ENCODE measurements at regions not wholly inside any gene's neighbourhood (a gene's known extent, or its start where the extent isn't known, plus 50 kb on each side); places are given as distances from the start of the nearest gene placed in this dataset.

DNA sequence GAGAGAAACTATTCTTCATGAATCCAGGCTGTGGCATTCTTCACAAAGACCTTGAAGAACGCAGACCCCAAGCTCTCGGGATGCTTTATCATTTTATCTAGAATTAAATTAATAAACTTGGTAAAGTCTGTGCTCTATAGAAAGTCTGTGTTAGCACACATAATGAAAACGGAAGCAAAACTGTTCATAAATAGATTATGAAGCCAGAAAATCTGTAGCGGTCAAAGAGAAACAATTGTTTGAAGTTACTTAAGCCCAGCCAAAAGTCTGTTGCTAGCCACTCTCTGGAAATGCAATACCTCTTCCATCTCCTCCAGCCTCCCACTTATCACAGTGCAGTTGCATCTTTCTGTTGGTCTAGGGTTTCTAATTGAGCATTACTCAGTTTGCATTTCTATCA is 375.9 kb downstream of the KIF4B start:
- DNase-seq (ENCODE audit: low spot score in 2 of 2) (no peak), ATAC-seq (no peak)
- Mint-ChIP-seq H3K36me3 (no peaks in the 10 kb centered on the region), H3K9me3 (peaks cover 4 to 5% of the 10 kb centered on the region in 2 donors), H3K27ac (no peak overlapping the region)

GRCh38 chr5:155394727-155395126 is 381.2 kb downstream of the KIF4B start:
- no peaks in the 10 kb centered on the region for H3K36me3 Mint-ChIP-seq
- no peak for DNase-seq (ENCODE audit: low spot score in 2 of 2)
- no peak for ATAC-seq
- no peak overlapping the region for H3K27ac Mint-ChIP-seq
- no peaks in the 10 kb centered on the region for H3K9me3 Mint-ChIP-seq

- ATAC-seq = no peak
- no peak overlapping the region for H3K27ac Mint-ChIP-seq
- peaks cover 6 to 18% of the 10 kb centered on the region in 2 donors for H3K36me3 Mint-ChIP-seq
- peaks cover 20 to 30% of the 10 kb centered on the region in 2 donors for H3K9me3 Mint-ChIP-seq
- DNase-seq (ENCODE audit: low spot score in 2 of 2) = no peak
Observed at GRCh38 chr5:155402927-155403640, 389.5 kb downstream of the KIF4B start.

GRCh38 chr5:155406815-155407214 is 393.3 kb downstream of the KIF4B start:
- H3K36me3 Mint-ChIP-seq = peaks cover 6 to 18% of the 10 kb centered on the region in 2 donors
- ATAC-seq (no peak), DNase-seq (ENCODE audit: low spot score in 2 of 2) (no peak)
- H3K27ac Mint-ChIP-seq = no peak overlapping the region
- peaks cover 20 to 34% of the 10 kb centered on the region in 2 donors for H3K9me3 Mint-ChIP-seq

- H3K9me3 Mint-ChIP-seq = peaks cover 13 to 29% of the 10 kb centered on the region in 2 donors
- ATAC-seq (no peak), DNase-seq (ENCODE audit: low spot score in 2 of 2) (no peak)
- H3K36me3 Mint-ChIP-seq = peaks cover 3 to 15% of the 10 kb centered on the region in 2 donors
- no peak overlapping the region for H3K27ac Mint-ChIP-seq
Observed at GRCh38 chr5:155408465-155408864, 394.9 kb downstream of the KIF4B start.

GRCh38 chr5:155416765-155417164 is 403.2 kb downstream of the KIF4B start:
- DNase-seq (ENCODE audit: low spot score in 2 of 2) (no peak), ATAC-seq (no peak)
- Mint-ChIP-seq H3K36me3 (no peaks in the 10 kb centered on the region), H3K27ac (no peak overlapping the region), H3K9me3 (peaks cover 3 to 4% of the 10 kb centered on the region in 2 donors)

DNA sequence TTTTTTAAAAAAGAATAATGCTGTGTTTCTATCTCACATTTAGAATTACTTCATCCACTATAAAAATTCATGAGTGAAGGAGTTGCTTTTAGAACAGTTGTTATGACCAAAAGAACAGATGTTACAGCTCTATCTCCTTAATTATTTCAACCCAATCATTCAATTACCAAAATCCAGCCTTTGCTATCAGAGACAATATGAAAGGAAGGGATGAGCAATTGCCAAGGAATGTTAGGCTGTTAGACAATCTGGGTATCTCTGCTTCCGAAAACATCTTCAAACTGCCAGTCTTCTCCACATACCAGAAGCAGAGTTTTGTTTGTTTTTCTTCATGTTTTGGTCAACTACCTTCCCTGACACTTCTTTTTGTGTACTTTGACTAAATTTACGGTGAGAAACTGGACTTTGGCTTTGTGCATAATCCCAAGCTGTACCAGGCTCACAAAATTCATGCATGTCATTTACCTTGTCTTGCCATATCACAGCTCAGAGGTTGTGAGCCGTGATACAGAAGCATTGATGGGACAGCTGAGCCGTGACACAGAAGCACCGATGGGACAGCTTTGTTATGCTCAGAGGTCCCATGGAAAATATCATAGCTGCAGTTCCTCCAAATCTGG is 405.5 kb downstream of the KIF4B start:
- Mint-ChIP-seq H3K9me3 (peaks cover 3 to 4% of the 10 kb centered on the region in 2 donors), H3K27ac (no peak overlapping the region), H3K36me3 (no peaks in the 10 kb centered on the region)
- DNase-seq (ENCODE audit: low spot score in 2 of 2) (no peak), ATAC-seq (no peak)

- Mint-ChIP-seq H3K27ac (no peak overlapping the region), H3K36me3 (no peaks in the 10 kb centered on the region), H3K9me3 (peaks cover 4 to 6% of the 10 kb centered on the region in 2 donors)
- no peak for DNase-seq (ENCODE audit: low spot score in 2 of 2)
- no peak for ATAC-seq
Observed at GRCh38 chr5:155430192-155430591, 416.6 kb downstream of the KIF4B start.

DNA sequence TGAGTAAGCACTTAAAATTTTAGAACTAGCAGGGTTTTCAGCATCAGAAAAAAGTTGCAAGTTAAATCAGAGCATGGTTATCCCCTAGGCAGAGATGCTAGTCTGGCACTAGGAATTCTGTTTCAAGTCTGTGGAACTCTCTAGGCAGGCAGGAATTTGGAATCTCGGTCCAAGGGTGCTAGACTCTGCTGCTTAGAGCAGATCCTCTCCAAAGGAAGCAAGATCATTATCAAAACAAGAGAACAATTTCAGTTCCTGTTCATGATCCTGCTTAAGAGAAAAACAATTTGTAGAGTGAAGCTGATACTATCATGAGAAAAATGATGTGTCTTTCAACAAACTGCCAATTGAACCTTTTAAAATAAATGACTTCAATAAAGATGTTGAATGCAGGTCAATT is 420.7 kb downstream of the KIF4B start:
- DNase-seq (ENCODE audit: low spot score in 2 of 2) (no peak), ATAC-seq (no peak)
- Mint-ChIP-seq H3K27ac (no peak overlapping the region), H3K36me3 (no peaks in the 10 kb centered on the region), H3K9me3 (peaks cover 0 to 11% of the 10 kb centered on the region in 2 donors)

GRCh38 chr5:155434681-155435080 is 421.1 kb downstream of the KIF4B start:
- no peak overlapping the region for H3K27ac Mint-ChIP-seq
- no peaks in the 10 kb centered on the region for H3K36me3 Mint-ChIP-seq
- ATAC-seq = no peak

DNA sequence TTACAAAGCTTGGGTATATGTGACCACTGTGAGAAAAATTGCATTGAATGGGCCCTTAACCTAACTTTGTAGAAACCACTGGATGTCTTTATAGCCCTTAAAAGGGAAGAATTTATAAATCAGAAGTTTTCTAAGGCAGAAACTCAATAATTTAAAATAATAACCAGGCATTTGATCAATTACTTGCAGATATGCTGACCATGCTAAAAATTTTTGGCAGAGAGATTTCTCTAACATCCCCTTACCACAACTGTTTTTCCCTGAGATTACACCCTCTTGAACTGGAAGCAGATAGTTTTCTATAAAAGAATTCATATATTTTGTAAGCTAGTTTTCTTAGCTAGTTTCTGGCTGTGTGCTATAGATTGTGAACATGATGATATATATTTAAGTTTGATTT is 428.3 kb downstream of the KIF4B start:
- H3K27ac Mint-ChIP-seq = no peak overlapping the region
- H3K9me3 Mint-ChIP-seq = peaks cover 0 to 11% of the 10 kb centered on the region in 2 donors
- DNase-seq (ENCODE audit: low spot score in 2 of 2) (no peak), ATAC-seq (no peak)
- no peaks in the 10 kb centered on the region for H3K36me3 Mint-ChIP-seq

More at GRCh38 chr5:155434681-155435080, 421.1 kb downstream of the KIF4B start:
- DNase-seq (ENCODE audit: low spot score in 2 of 2) = no peak
- peaks cover 0 to 11% of the 10 kb centered on the region in 2 donors for H3K9me3 Mint-ChIP-seq

- DNase-seq (ENCODE audit: low spot score in 2 of 2) = no peak
- H3K9me3 Mint-ChIP-seq = peaks cover 8 to 14% of the 10 kb centered on the region in 2 donors
- H3K36me3 Mint-ChIP-seq = no peaks in the 10 kb centered on the region
- H3K27ac Mint-ChIP-seq = no peak overlapping the region
- no peak for ATAC-seq
Observed at GRCh38 chr5:155451106-155451505, 437.6 kb downstream of the KIF4B start.

DNA sequence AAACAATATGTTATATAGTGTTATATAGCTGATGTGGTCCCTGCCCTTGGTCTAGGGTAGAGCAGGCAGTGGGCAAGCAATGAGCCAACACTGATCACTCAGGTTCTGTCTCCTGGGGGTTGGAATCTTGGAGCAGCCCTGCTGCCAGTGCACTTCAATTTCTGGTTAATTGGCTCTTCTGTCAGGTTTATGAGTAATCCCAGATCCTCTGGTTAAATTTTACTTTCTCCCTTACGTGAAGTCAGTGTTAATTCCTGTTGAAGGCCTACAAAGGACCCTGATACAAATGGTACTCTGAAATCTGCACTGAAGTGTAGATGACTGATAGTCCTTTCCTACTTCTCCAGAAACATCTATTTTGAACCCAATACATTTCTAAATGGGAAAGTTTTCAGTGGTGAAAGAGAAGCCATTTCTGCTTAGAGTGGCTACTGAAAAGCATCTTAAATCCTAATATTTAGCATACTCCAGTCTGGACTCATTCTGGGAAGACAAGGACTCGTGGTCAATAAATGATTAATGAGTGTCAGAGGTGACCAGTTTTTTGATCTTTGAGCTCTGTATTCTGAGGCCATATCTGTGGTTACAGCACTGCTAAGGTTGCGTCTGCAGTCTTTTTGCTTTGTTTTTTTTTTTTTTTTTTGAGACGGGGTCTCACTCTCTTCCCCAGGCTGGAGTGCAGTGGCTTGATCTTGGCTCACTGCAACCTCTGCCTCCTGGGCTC is 442.4 kb downstream of the KIF4B start:
- Mint-ChIP-seq H3K36me3 (no peaks in the 10 kb centered on the region), H3K9me3 (peaks cover 7% of the 10 kb centered on the region in 2 donors), H3K27ac (no peak overlapping the region)
- DNase-seq (ENCODE audit: low spot score in 2 of 2) (no peak), ATAC-seq (no peak)

DNA sequence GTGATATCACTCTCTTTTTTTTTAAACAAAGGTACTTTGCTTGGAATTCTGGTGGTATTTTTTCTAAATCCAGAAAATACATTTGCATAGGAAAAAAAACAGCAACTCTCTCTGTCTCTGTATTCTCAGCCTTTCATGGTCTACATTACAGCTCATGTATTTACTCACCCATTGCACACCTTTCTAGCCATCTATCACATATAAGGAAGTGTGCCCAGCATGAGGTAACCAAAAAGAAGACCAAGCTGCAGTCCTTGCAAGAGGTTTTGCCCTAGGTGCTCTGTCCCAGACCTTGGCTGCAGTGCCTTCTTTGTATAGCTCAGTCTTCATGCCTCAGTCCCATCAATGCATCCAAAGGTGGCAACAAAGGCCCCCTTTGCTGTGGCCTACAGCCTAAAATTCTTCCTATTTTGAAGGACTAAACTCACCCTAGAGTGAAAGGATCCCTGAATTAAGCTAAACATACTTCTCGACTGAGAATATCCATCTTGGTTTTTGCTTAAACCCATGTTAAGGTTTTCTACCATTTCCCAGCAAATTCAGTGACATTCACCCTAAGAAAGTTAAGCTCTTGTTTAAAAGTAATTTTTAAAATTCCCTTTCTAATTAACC is 446.4 kb downstream of the KIF4B start:
- Mint-ChIP-seq H3K9me3 (peaks cover 7 to 11% of the 10 kb centered on the region in 2 donors), H3K27ac (no peak overlapping the region), H3K36me3 (no peaks in the 10 kb centered on the region)
- ATAC-seq (no peak), DNase-seq (ENCODE audit: low spot score in 2 of 2) (no peak)

GRCh38 chr5:155460501-155460931 is 447.0 kb downstream of the KIF4B start:
- H3K36me3 Mint-ChIP-seq = no peaks in the 10 kb centered on the region
- H3K27ac Mint-ChIP-seq = no peak overlapping the region
- H3K9me3 Mint-ChIP-seq = peaks cover 7 to 11% of the 10 kb centered on the region in 2 donors
- ATAC-seq (no peak), DNase-seq (ENCODE audit: low spot score in 2 of 2) (no peak)

DNA sequence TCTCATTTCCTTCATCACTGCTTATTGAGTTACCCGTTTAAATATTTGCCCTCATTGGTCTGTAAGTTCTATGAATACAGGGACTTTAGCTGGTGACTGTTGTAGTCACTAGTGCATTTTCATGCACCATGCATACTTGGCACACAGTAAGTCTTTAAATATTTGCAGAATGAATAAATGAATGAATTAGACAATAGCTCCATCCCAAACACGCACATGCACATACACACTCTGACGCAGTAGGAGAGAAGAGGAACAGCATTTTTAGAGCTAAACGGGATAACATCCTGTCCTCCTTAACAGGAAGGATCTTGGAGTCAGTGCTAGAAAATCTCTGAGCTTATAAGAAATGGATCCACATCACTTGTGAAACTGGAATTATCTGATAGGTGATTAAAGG is 447.7 kb downstream of the KIF4B start:
- no peaks in the 10 kb centered on the region for H3K36me3 Mint-ChIP-seq
- peaks cover 7 to 11% of the 10 kb centered on the region in 2 donors for H3K9me3 Mint-ChIP-seq
- H3K27ac Mint-ChIP-seq = no peak overlapping the region
- ATAC-seq (no peak), DNase-seq (ENCODE audit: low spot score in 2 of 2) (no peak)

- Mint-ChIP-seq H3K36me3 (no peaks in the 10 kb centered on the region), H3K27ac (no peak overlapping the region), H3K9me3 (no peaks in the 10 kb centered on the region)
- no peak for DNase-seq (ENCODE audit: low spot score in 2 of 2)
- ATAC-seq = no peak
Observed at GRCh38 chr5:155466851-155467250, 453.3 kb downstream of the KIF4B start.
